Neural progenitor cell (in vitro differentiated cells): ENCODE measurements at regions not wholly inside any gene's neighbourhood (a gene's known extent, or its start where the extent isn't known, plus 50 kb on each side); places are given as distances from the start of the nearest gene placed in this dataset.

Experiments used
- DNase-seq: peaks from one replicate; pipeline ENCODE4 v3.0.0-alpha.2; 2016; ENCODE audit warnings: low spot score
- H2AFZ ChIP-seq: fragments of 200-600 bp; sonication (generic); replicated peaks from 2 replicates; pipeline ENCODE4 v1.6.1; 2016; ENCODE audit warnings: antibody characterized with exemption
- H3F3A ChIP-seq: fragments of 200-600 bp; sonication (generic); 2 replicates; pipeline ENCODE4 v1.6.1; 2016; ENCODE audit warnings: antibody characterized with exemption, low read depth
- H3K27ac ChIP-seq: fragments of 200-600 bp; sonication (generic); 2 replicates; pipeline ENCODE4 v1.5.1; 2016; ENCODE audit warnings: mild to moderate bottlenecking
- H3K27me3 ChIP-seq: fragments of 200-600 bp; sonication (generic); 2 replicates; pipeline ENCODE4 v1.6.1; 2016; ENCODE audit warnings: mild to moderate bottlenecking, moderate library complexity
- H3K36me3 ChIP-seq: fragments of 200-600 bp; sonication (generic); 2 replicates; pipeline ENCODE4 v1.5.1; 2016
- H3K4me1 ChIP-seq: fragments of 200-600 bp; sonication (generic); 2 replicates; pipeline ENCODE4 v1.6.1; 2016; ENCODE audit warnings: mixed run types
- H3K4me2 ChIP-seq: fragments of 200-600 bp; sonication (generic); 2 replicates; pipeline ENCODE4 v1.6.1; 2016
- H3K4me3 ChIP-seq: fragments of 200-600 bp; sonication (generic); 2 replicates; pipeline ENCODE4 v1.5.1; 2016
- H3K79me2 ChIP-seq: fragments of 200-600 bp; sonication (generic); 2 replicates; pipeline ENCODE4 v1.6.1; 2016; ENCODE audit warnings: low read depth
- H3K9ac ChIP-seq: fragments of 200-600 bp; sonication (generic); 2 replicates; pipeline ENCODE4 v1.6.1; 2016
- H3K9me3 ChIP-seq: fragments of 200-600 bp; sonication (generic); 2 replicates; pipeline ENCODE4 v1.5.1; 2016; ENCODE audit warnings: low read depth
- H4K20me1 ChIP-seq: fragments of 200-600 bp; sonication (generic); 2 replicates; pipeline ENCODE4 v1.6.1; 2016; ENCODE audit warnings: low read depth
- H3K27ac Mint-ChIP-seq: 3 replicates; pipeline ENCODE4 v1.8.0; 2021; ENCODE audit warnings: mixed read lengths
- H3K27me3 Mint-ChIP-seq: 2 replicates; pipeline ENCODE4 v1.8.0; 2022; ENCODE audit warnings: low read depth, mild to moderate bottlenecking, inconsistent platforms, moderate library complexity, mixed read lengths; ENCODE audit not compliant: insufficient read depth
- H3K36me3 Mint-ChIP-seq: 3 replicates; pipeline ENCODE4 v1.8.0; 2021; ENCODE audit warnings: mixed read lengths
- H3K4me1 Mint-ChIP-seq: 3 replicates; pipeline ENCODE4 v1.8.0; 2021; ENCODE audit warnings: mixed read lengths
- H3K4me3 Mint-ChIP-seq: 3 replicates; pipeline ENCODE4 v1.8.0; 2021; ENCODE audit warnings: mild to moderate bottlenecking, moderate library complexity, mixed read lengths
- H3K9me3 Mint-ChIP-seq: 3 replicates; pipeline ENCODE4 v1.8.0; 2020; ENCODE audit warnings: mixed read lengths
- CTCF ChIP-seq: fragments of 200-600 bp; sonication (generic); IDR thresholded peaks from 2 replicates; pipeline ENCODE4 v1.5.1; 2017; ENCODE audit warnings: antibody characterized with exemption, mild to moderate bottlenecking
- EZH2 ChIP-seq: fragments of 200-600 bp; sonication (generic); IDR thresholded peaks from 2 replicates; pipeline ENCODE4 v1.6.1; 2017; ENCODE audit warnings: antibody characterized with exemption, mild to moderate bottlenecking, moderate library complexity
- EZH2phosphoT487 ChIP-seq: fragments of 200-600 bp; sonication (generic); IDR thresholded peaks from 2 replicates; pipeline ENCODE4 v1.6.1; 2017; ENCODE audit warnings: antibody characterized with exemption

- DNase-seq = no peak
- peak overlapping the region; percentile 31 for H3K27ac Mint-ChIP-seq
- no peak overlapping the region for H3K4me2 ChIP-seq
- no peak overlapping the region for H3K4me3 Mint-ChIP-seq
- H4K20me1 ChIP-seq = no peaks in the 10 kb centered on the region
- H3K9me3 Mint-ChIP-seq = peaks cover 28% of the 10 kb centered on the region
- no peak overlapping the region for H2AFZ ChIP-seq
- H3F3A ChIP-seq = no peaks in the 10 kb centered on the region
- no peaks in the 10 kb centered on the region for H3K36me3 ChIP-seq
- H3K9me3 ChIP-seq = peaks cover 11% of the 10 kb centered on the region
- H3K27ac ChIP-seq = no peak overlapping the region
- no peak overlapping the region for H3K4me3 ChIP-seq
- peaks cover 4% of the 10 kb centered on the region for H3K27me3 Mint-ChIP-seq
- TF ChIP-seq EZH2 (no peak), EZH2phosphoT487 (no peak), CTCF (no peak)
- no peak overlapping the region for H3K9ac ChIP-seq
- peaks cover 9% of the 10 kb centered on the region for H3K4me1 Mint-ChIP-seq
- H3K4me1 ChIP-seq = peaks cover 5% of the 10 kb centered on the region
- H3K79me2 ChIP-seq = no peaks in the 10 kb centered on the region
- no peaks in the 10 kb centered on the region for H3K36me3 Mint-ChIP-seq
- H3K27me3 ChIP-seq = no peaks in the 10 kb centered on the region
These were observed 62.0 kb upstream of the ARHGAP42 start for GRCh38 chr11:100625041-100625440.

- Histone ChIP-seq H3K9me3 (no peaks in the 10 kb centered on the region), H4K20me1 (no peaks in the 10 kb centered on the region), H3K36me3 (no peaks in the 10 kb centered on the region), H3K4me3 (no peak overlapping the region), H3K4me1 (peaks cover 5% of the 10 kb centered on the region), H3K27ac (no peak overlapping the region), H3K79me2 (no peaks in the 10 kb centered on the region), H3K4me2 (no peak overlapping the region), H2AFZ (no peak overlapping the region), H3K27me3 (no peaks in the 10 kb centered on the region), H3K9ac (no peak overlapping the region), H3F3A (no peaks in the 10 kb centered on the region)
- no peak overlapping the region for H3K27ac Mint-ChIP-seq
- H3K36me3 Mint-ChIP-seq = no peaks in the 10 kb centered on the region
- H3K9me3 Mint-ChIP-seq = no peaks in the 10 kb centered on the region
- TF ChIP-seq EZH2phosphoT487 (no peak), CTCF (no peak), EZH2 (no peak)
- DNase-seq = no peak
- peaks cover 2% of the 10 kb centered on the region for H3K27me3 Mint-ChIP-seq
- H3K4me3 Mint-ChIP-seq = no peak overlapping the region
- peaks cover 12% of the 10 kb centered on the region for H3K4me1 Mint-ChIP-seq
These were observed 57.4 kb upstream of the ARHGAP42 start for GRCh38 chr11:100629671-100630070.

- Histone ChIP-seq H3K4me2 (no peak overlapping the region), H3K4me1 (peaks cover 5% of the 10 kb centered on the region), H3K27ac (no peak overlapping the region), H3F3A (no peaks in the 10 kb centered on the region), H2AFZ (no peak overlapping the region), H3K79me2 (no peaks in the 10 kb centered on the region), H3K9me3 (no peaks in the 10 kb centered on the region), H3K27me3 (no peaks in the 10 kb centered on the region), H4K20me1 (no peaks in the 10 kb centered on the region), H3K36me3 (no peaks in the 10 kb centered on the region), H3K9ac (no peak overlapping the region), H3K4me3 (no peak overlapping the region)
- Mint-ChIP-seq H3K4me1 (peaks cover 9% of the 10 kb centered on the region), H3K4me3 (no peak overlapping the region), H3K9me3 (peaks cover 2% of the 10 kb centered on the region), H3K27me3 (peaks cover 2% of the 10 kb centered on the region), H3K27ac (no peak overlapping the region), H3K36me3 (no peaks in the 10 kb centered on the region)
- TF ChIP-seq EZH2phosphoT487 = no peak
- TF ChIP-seq CTCF = no peak
- TF ChIP-seq EZH2 = no peak
- no peak for DNase-seq
These were observed 56.2 kb upstream of the ARHGAP42 start for GRCh38 chr11:100630898-100631297.

- H3K4me1 ChIP-seq = peaks cover 5% of the 10 kb centered on the region
- H3K4me2 ChIP-seq = no peak overlapping the region
- no peak for DNase-seq
- no peak overlapping the region for H3K9ac ChIP-seq
- H3K36me3 Mint-ChIP-seq = no peaks in the 10 kb centered on the region
- no peak overlapping the region for H3K4me3 ChIP-seq
- H3K4me3 Mint-ChIP-seq = no peak overlapping the region
- peaks cover 2% of the 10 kb centered on the region for H3K9me3 Mint-ChIP-seq
- H3K36me3 ChIP-seq = no peaks in the 10 kb centered on the region
- no peak overlapping the region for H3K27ac Mint-ChIP-seq
- H3K27ac ChIP-seq = no peak overlapping the region
- H3K79me2 ChIP-seq = no peaks in the 10 kb centered on the region
- H4K20me1 ChIP-seq = no peaks in the 10 kb centered on the region
- peaks cover 9% of the 10 kb centered on the region for H3K4me1 Mint-ChIP-seq
- H3K27me3 ChIP-seq = no peaks in the 10 kb centered on the region
- peaks cover 6% of the 10 kb centered on the region for H3K27me3 Mint-ChIP-seq
- TF ChIP-seq CTCF = no peak
- TF ChIP-seq EZH2 = no peak
- TF ChIP-seq EZH2phosphoT487 = no peak
- H3K9me3 ChIP-seq = no peaks in the 10 kb centered on the region
- H2AFZ ChIP-seq = no peak overlapping the region
- no peaks in the 10 kb centered on the region for H3F3A ChIP-seq
These were observed 55.8 kb upstream of the ARHGAP42 start for GRCh38 chr11:100631316-100631715.
